ENCODE measurements at regions not wholly inside any gene's neighbourhood (a gene's known extent, or its start where the extent isn't known, plus 50 kb on each side); places are given as distances from the start of the nearest gene placed in this dataset.

- TF ChIP-seq CTCF (IDR thresholded peaks at IDR 0.05) = no peak
- TF ChIP-seq POLR2A (IDR thresholded peaks at IDR 0.05) = no peak
- no peak for TF ChIP-seq POLR2AphosphoS5 (IDR thresholded peaks at IDR 0.05)
- TF ChIP-seq EP300 (IDR thresholded peaks at IDR 0.05) = no peak
Measured at GRCh38 chr12:34396006-34396860, 373.9 kb downstream of the ALG10 start.

Data from stomach (tissue), 4 donors.